Type B pancreatic cell (in vitro differentiated cells): ENCODE measurements at regions not wholly inside any gene's neighbourhood (a gene's known extent, or its start where the extent isn't known, plus 50 kb on each side); places are given as distances from the start of the nearest gene placed in this dataset.

Source experiments
- DNase-seq: peaks from one replicate; pipeline ENCODE4 v3.0.0; 2021; ENCODE audit warnings: mixed read lengths; ENCODE audit not compliant: unreplicated experiment; ENCODE audit errors: extremely low spot score
- H3K27ac Mint-ChIP-seq: 2 replicates; pipeline ENCODE4 v1.8.0; 2021; ENCODE audit warnings: mild to moderate bottlenecking, mixed read lengths
- H3K27me3 Mint-ChIP-seq: 2 replicates; pipeline ENCODE4 v1.8.0; 2021; ENCODE audit warnings: mixed read lengths
- H3K36me3 Mint-ChIP-seq: 2 replicates; pipeline ENCODE4 v1.8.0; 2021; ENCODE audit warnings: mixed read lengths
- H3K4me1 Mint-ChIP-seq: one replicate; pipeline ENCODE4 v1.8.0; 2021; ENCODE audit warnings: mixed read lengths; ENCODE audit not compliant: unreplicated experiment
- H3K4me3 Mint-ChIP-seq: 2 replicates; pipeline ENCODE4 v1.8.0; 2021; ENCODE audit warnings: mild to moderate bottlenecking, mixed read lengths
- H3K9me3 Mint-ChIP-seq: 2 replicates; pipeline ENCODE4 v1.8.0; 2021; ENCODE audit warnings: mixed read lengths
- TF ChIP-seq, protein P1 (sequence below): fragments of 200-600 bp; sonication (generic); conservative IDR thresholded peaks from 2 replicates; pipeline ENCODE4 v1.5.0; 2021; ENCODE audit warnings: antibody characterized with exemption, mild to moderate bottlenecking

DNA sequence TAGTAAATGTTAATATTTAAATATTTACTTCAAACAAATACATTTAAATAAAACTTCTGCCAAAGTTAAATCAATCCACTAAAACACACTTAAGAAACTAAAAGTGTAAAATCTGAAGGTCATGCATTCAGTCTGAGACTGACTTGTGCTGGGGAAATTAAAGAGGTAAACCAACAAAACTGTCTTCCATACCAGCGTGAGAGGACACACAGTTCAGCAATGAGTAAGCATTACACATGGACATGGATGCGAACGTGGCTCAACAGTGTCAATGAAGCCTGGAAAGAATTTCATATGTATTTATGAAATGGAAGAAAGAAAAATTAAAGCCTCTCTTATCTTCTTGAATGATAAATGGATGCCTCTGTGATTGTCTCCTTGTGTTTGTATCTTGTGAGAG lies 1052.3 kb downstream of the AACS start:
- H3K27me3 Mint-ChIP-seq = peaks cover 5% of the 10 kb centered on the region
- TF ChIP-seq, protein P1, sequence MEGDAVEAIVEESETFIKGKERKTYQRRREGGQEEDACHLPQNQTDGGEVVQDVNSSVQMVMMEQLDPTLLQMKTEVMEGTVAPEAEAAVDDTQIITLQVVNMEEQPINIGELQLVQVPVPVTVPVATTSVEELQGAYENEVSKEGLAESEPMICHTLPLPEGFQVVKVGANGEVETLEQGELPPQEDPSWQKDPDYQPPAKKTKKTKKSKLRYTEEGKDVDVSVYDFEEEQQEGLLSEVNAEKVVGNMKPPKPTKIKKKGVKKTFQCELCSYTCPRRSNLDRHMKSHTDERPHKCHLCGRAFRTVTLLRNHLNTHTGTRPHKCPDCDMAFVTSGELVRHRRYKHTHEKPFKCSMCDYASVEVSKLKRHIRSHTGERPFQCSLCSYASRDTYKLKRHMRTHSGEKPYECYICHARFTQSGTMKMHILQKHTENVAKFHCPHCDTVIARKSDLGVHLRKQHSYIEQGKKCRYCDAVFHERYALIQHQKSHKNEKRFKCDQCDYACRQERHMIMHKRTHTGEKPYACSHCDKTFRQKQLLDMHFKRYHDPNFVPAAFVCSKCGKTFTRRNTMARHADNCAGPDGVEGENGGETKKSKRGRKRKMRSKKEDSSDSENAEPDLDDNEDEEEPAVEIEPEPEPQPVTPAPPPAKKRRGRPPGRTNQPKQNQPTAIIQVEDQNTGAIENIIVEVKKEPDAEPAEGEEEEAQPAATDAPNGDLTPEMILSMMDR = no peak
- H3K9me3 Mint-ChIP-seq = no peaks in the 10 kb centered on the region

DNA sequence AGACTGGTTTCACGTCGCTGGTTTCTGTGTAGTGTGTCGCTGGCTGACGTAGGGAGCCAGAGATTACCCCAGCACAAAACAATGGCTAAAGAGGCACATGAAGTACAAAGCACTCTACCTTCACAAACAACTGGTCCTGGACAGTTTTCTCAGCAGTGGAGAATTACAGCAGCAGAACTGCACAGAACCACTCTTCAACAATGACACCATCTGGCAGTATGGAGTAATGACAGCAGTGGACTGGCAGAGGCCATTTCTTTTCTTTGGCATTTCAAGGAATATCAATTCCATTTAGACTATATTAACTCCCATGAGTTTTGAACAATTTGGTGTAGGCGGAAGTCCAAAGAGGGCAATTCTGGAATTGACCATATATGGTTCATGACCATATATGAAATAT lies 1074.1 kb downstream of the AACS start:
- Mint-ChIP-seq H3K9me3 (peaks cover 30% of the 10 kb centered on the region), H3K4me3 (no peak overlapping the region), H3K36me3 (no peaks in the 10 kb centered on the region), H3K4me1 (no peaks in the 10 kb centered on the region), H3K27me3 (no peaks in the 10 kb centered on the region), H3K27ac (no peak overlapping the region)
- DNase-seq = no peak
- TF ChIP-seq, protein P1 = peak; percentile 39

More for the DNA sequence above, 1052.3 kb downstream of the AACS start:
- Mint-ChIP-seq H3K4me1 (no peaks in the 10 kb centered on the region), H3K36me3 (no peaks in the 10 kb centered on the region), H3K27ac (no peak overlapping the region), H3K4me3 (no peak overlapping the region)
- DNase-seq = no peak

DNA sequence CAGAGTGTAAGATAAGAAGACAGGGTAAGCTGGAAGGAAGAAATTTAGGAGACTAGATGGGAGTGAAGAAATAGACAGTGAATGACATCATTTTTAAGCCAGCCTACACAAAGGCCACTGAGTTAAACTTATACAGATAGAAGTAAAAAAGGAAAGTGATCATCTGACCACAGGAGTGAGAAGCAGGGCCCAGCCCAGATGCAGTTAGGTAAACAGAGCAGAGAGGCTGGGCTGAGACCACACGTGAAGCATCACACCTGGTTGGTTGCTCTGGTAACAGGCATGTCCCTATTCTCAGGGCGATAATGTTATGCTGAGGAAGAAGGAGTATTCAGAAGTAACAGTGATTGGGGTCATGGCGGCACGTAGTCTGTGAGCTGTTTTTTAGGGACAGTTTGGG lies 1079.4 kb downstream of the AACS start:
- peaks cover under 1% of the 10 kb centered on the region for H3K9me3 Mint-ChIP-seq
- H3K27me3 Mint-ChIP-seq = no peaks in the 10 kb centered on the region
- peaks cover 4% of the 10 kb centered on the region for H3K4me1 Mint-ChIP-seq
- H3K36me3 Mint-ChIP-seq = no peaks in the 10 kb centered on the region
- no peak overlapping the region for H3K4me3 Mint-ChIP-seq
- DNase-seq = no peak
- H3K27ac Mint-ChIP-seq = no peak overlapping the region
- TF ChIP-seq, protein P1 = no peak

DNA sequence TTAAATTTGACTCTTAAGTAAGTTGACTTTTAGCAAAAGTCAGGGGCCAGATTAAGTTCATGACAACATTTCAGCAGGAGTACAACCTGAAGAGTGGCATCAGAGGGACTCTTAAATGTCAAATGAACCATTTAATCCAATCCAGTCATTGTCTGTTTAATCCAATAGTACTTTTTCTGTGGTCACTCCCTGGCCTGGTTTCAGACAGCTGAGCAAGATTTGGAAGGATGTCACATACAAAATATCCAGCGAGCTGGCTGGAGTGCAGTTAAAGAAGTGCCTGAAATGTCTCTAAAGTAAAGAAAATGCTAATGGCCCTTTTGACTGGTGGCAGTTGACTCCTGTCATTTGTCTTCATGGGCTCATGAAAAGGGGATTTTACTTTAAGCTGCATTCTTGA lies 1082.1 kb downstream of the AACS start:
- Mint-ChIP-seq H3K4me1 (peaks cover 4% of the 10 kb centered on the region), H3K4me3 (no peak overlapping the region), H3K36me3 (no peaks in the 10 kb centered on the region), H3K27me3 (no peaks in the 10 kb centered on the region), H3K9me3 (no peaks in the 10 kb centered on the region), H3K27ac (no peak overlapping the region)
- TF ChIP-seq, protein P1 = no peak
- DNase-seq = no peak

DNA sequence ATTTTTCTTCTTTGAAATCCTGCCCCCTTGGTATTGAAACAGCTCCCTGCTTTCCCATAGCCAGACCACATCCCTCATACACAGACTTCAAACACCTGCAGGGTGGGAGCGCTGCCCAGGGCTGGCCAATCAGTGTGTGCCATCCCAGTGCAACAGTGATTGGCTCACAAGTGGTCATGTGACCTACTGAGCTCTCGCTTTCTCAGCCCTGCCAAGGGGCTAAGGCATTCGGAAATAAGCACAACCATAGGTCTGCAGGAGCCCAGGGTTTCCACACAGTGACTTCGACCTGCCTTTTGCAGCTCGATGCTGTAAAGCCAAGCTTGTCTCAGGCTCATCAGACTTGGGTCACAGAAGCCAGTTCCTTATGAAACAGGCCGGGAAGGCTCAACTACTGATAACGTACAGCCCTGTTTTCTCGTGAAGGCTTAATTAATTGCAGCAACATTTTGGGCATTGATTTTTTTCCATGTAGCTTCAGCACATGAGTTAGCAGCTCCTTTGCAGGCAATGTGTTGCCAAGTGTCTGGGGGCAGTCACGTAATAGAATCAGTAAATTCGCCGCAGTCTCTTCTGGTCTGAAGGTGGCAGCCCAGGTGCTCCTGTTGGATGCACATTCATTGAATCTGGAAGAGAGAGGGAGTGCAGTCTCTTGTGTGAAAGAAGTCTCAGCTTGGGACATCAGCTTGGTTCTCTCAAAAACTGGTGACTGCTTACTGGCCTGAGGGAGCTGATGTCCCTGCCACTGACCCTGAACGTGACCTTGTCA lies 1091.8 kb downstream of the AACS start:
- H3K9me3 Mint-ChIP-seq = no peaks in the 10 kb centered on the region
- TF ChIP-seq, protein P1 = no peak
- H3K4me3 Mint-ChIP-seq = no peak overlapping the region
- H3K27ac Mint-ChIP-seq = no peak overlapping the region
- H3K36me3 Mint-ChIP-seq = no peaks in the 10 kb centered on the region
- no peak for DNase-seq
- peaks cover 9% of the 10 kb centered on the region for H3K4me1 Mint-ChIP-seq
- H3K27me3 Mint-ChIP-seq = peaks cover 10% of the 10 kb centered on the region
